OCI-LY3 (cell line): ENCODE measurements at regions not wholly inside any gene's neighbourhood (a gene's known extent, or its start where the extent isn't known, plus 50 kb on each side); places are given as distances from the start of the nearest gene placed in this dataset.

ENCODE experiments used
- CTCF ChIP-seq: fragments of 200-600, 300-600 bp; sonication (generic); IDR thresholded peaks from 2 replicates; pipeline ENCODE4 v1.5.1; 2014; ENCODE audit warnings: antibody characterized with exemption, low read length, low read depth
- EZH2phosphoT487 ChIP-seq: fragments of 200-600 bp; shearing (Covaris generic); IDR thresholded peaks from 2 replicates; pipeline ENCODE4 v1.6.1; 2018; ENCODE audit warnings: antibody characterized with exemption, mixed run types, low read depth

GRCh38 chr12:115072712-115073111 is 388.7 kb upstream of the TBX3 start:
- TF ChIP-seq CTCF (no peak), EZH2phosphoT487 (no peak)
